GM21717 (cell line): ENCODE measurements at regions not wholly inside any gene's neighbourhood (a gene's known extent, or its start where the extent isn't known, plus 50 kb on each side); places are given as distances from the start of the nearest gene placed in this dataset.
"Not testable (repeated sequence)": the region's sequence is repeated elsewhere in the genome, so short reads cannot be mapped to it uniquely, and the experiment has no call there.

Experiments used
- ATAC-seq: cut with Tn5 transposase; IDR thresholded peaks from one replicate; pipeline ENCODE4 v1.9.1; 2021; ENCODE audit warnings: mild to moderate bottlenecking, moderate library complexity; ENCODE audit not compliant: unreplicated experiment

GRCh38 chr7:152594801-152595200 lies 81.1 kb downstream of the XRCC2 start:
- ATAC-seq: no peak

- no peak for ATAC-seq
These were observed 84.0 kb downstream of the XRCC2 start for GRCh38 chr7:152591976-152592375.

- ATAC-seq: no peak
These were observed 85.5 kb downstream of the XRCC2 start for GRCh38 chr7:152590481-152590880.

- not testable (repeated sequence) for ATAC-seq
These were observed 86.1 kb downstream of the XRCC2 start for GRCh38 chr7:152589821-152590220.

- no peak for ATAC-seq
These were observed 87.6 kb downstream of the XRCC2 start for GRCh38 chr7:152588350-152588749.

- no peak for ATAC-seq
These were observed 88.6 kb downstream of the XRCC2 start for GRCh38 chr7:152587366-152587765.

- ATAC-seq: no peak
These were observed 92.9 kb downstream of the XRCC2 start for GRCh38 chr7:152583006-152583405.

GRCh38 chr7:152579070-152579469 lies 96.9 kb downstream of the XRCC2 start:
- no peak for ATAC-seq

GRCh38 chr7:152577339-152577738 lies 98.6 kb downstream of the XRCC2 start:
- no peak for ATAC-seq

GRCh38 chr7:152574892-152575548 lies 100.9 kb downstream of the XRCC2 start:
- peak; percentile 84 for ATAC-seq

- not testable (repeated sequence) for ATAC-seq
These were observed 102.8 kb downstream of the XRCC2 start for GRCh38 chr7:152573186-152573585.

GRCh38 chr7:152572101-152572500 lies 103.8 kb downstream of the XRCC2 start:
- ATAC-seq: no peak

GRCh38 chr7:152571068-152571467 lies 104.9 kb downstream of the XRCC2 start:
- ATAC-seq: no peak

- ATAC-seq: no peak
These were observed 107.0 kb downstream of the XRCC2 start for GRCh38 chr7:152568972-152569371.

GRCh38 chr7:152565731-152566130 lies 110.2 kb downstream of the XRCC2 start:
- ATAC-seq: no peak

GRCh38 chr7:152564656-152565250 lies 111.2 kb downstream of the XRCC2 start:
- no peak for ATAC-seq

GRCh38 chr7:152556013-152556755 lies 119.8 kb downstream of the XRCC2 start:
- ATAC-seq: no peak

- no peak for ATAC-seq
These were observed 118.0 kb upstream of the KMT2C start for GRCh38 chr7:152553671-152554317.

GRCh38 chr7:152551304-152552036 lies 115.7 kb upstream of the KMT2C start:
- ATAC-seq: no peak

- ATAC-seq: no peak
These were observed 109.3 kb upstream of the KMT2C start for GRCh38 chr7:152544971-152545619.
